WERI-Rb-1 (cell line): ENCODE measurements at regions not wholly inside any gene's neighbourhood (a gene's known extent, or its start where the extent isn't known, plus 50 kb on each side); places are given as distances from the start of the nearest gene placed in this dataset.

Source experiments
- DNase-seq: peaks from one replicate; pipeline ENCODE4 v3.0.0-alpha.2; 2020
- H3K27ac ChIP-seq: fragments of 250-450 bp; sonication (Bioruptor Pico); 2 replicates; pipeline ENCODE4 v1.5.1; 2020; ENCODE audit warnings: mild to moderate bottlenecking, moderate library complexity
- H3K27me3 ChIP-seq: fragments of 250-450 bp; sonication (Bioruptor Pico); 2 replicates; pipeline ENCODE4 v1.5.1; 2021; ENCODE audit warnings: mild to moderate bottlenecking, low read depth, moderate library complexity; ENCODE audit not compliant: insufficient read depth, severe bottlenecking
- H3K36me3 ChIP-seq: fragments of 250-450 bp; sonication (Bioruptor Pico); 2 replicates; pipeline ENCODE4 v1.5.1; 2020; ENCODE audit warnings: mild to moderate bottlenecking, moderate library complexity
- H3K4me3 ChIP-seq: 2 replicates; pipeline ENCODE4 v1.5.1; 2011; ENCODE audit warnings: low read depth, mild to moderate bottlenecking, control low read depth, low read length
- H3K9me3 ChIP-seq: fragments of 250-450 bp; sonication (Bioruptor Pico); 2 replicates; pipeline ENCODE4 v1.5.1; 2021; ENCODE audit warnings: mild to moderate bottlenecking, moderate library complexity; ENCODE audit not compliant: severe bottlenecking
- TF ChIP-seq, protein P1 (sequence below): IDR thresholded peaks from 2 replicates; pipeline ENCODE4 v1.5.1; 2011; ENCODE audit warnings: low read depth, mild to moderate bottlenecking, control low read depth, inconsistent platforms, low read length

DNA sequence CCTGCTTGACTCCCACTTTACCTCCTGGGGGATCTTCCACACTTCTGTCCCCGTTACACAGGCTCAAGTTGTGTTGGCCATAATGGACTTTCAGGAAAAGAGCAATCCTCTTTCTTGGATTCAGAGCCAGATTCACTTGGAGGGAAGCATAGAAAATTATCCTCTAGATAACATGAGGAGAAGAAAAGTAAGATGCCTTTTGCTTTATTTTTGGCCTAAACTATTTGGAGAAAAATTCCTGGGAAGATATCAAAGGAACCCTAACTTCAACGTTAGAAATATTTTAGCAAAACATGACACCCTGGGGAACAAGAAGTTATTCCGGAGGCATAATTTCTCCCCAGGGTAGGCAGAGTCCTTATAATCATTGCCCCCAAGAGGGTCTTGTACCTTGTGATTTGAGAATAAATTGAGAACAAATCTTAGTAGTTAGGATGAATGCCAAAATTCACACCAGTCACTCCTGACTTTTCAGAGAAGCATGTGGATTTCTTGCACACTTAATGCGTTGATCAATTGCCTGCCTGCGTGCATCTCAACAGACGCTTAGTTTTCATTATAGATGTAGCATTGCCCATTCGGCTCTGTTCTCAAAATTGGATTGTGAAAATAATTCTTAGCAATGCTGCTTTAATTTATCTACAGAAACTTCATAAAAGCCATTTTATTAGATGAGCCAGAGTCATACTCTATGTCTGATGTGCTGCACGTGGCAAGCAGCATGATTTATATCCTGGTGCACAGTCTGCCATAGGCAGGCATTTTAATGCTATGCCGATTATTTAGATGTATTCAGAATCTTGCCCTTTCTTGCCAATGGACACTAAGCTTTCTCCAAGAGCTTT lies 224.4 kb downstream of the C7orf25 start:
- H3K36me3 ChIP-seq, result no peaks in the 10 kb centered on the region
- no peaks in the 10 kb centered on the region for H3K9me3 ChIP-seq
- peaks cover 72% of the 10 kb centered on the region for H3K27me3 ChIP-seq
- no peak overlapping the region for H3K27ac ChIP-seq
- no peak for DNase-seq
- TF ChIP-seq, protein P1, sequence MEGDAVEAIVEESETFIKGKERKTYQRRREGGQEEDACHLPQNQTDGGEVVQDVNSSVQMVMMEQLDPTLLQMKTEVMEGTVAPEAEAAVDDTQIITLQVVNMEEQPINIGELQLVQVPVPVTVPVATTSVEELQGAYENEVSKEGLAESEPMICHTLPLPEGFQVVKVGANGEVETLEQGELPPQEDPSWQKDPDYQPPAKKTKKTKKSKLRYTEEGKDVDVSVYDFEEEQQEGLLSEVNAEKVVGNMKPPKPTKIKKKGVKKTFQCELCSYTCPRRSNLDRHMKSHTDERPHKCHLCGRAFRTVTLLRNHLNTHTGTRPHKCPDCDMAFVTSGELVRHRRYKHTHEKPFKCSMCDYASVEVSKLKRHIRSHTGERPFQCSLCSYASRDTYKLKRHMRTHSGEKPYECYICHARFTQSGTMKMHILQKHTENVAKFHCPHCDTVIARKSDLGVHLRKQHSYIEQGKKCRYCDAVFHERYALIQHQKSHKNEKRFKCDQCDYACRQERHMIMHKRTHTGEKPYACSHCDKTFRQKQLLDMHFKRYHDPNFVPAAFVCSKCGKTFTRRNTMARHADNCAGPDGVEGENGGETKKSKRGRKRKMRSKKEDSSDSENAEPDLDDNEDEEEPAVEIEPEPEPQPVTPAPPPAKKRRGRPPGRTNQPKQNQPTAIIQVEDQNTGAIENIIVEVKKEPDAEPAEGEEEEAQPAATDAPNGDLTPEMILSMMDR, result no peak
- H3K4me3 ChIP-seq, result no peak overlapping the region

DNA sequence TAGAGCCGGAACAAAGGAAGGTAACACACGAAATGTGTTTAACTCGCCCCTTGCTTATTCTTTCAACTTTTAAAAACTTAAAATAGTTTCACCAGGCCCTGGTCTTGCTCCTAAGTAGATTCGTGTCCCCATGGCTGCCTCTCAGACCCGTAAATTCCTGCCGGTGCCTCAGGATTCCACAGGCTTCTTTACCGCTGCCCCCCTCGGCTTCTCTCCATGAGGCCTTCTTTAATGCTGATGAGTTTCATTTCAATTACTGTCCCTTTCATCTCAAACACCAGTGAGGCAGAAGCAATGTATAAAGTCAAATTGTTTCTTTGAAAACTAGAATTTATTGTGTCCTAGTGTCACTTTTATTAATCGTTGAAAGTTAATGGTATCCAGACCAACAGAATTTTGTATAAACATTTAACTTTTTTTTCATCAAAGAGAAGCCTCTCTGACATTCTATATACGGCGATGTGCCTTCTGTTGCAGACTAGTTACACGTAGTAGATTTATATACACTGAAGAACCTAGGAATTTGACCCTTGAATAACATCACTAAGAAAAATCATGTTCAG lies 225.2 kb downstream of the C7orf25 start:
- TF ChIP-seq, protein P1, result no peak
- H3K4me3 ChIP-seq, result no peak overlapping the region

GRCh38 chr7:42685911-42686310 lies 226.0 kb downstream of the C7orf25 start:
- H3K27me3 ChIP-seq, result peaks cover 64% of the 10 kb centered on the region
- H3K27ac ChIP-seq, result no peak overlapping the region
- TF ChIP-seq, protein P1, result no peak
- no peaks in the 10 kb centered on the region for H3K36me3 ChIP-seq
- H3K9me3 ChIP-seq, result no peaks in the 10 kb centered on the region
- DNase-seq, result no peak
- no peak overlapping the region for H3K4me3 ChIP-seq

More for the DNA sequence above, 225.2 kb downstream of the C7orf25 start:
- DNase-seq, result no peak
- peaks cover 70% of the 10 kb centered on the region for H3K27me3 ChIP-seq
- H3K36me3 ChIP-seq, result no peaks in the 10 kb centered on the region
- no peaks in the 10 kb centered on the region for H3K9me3 ChIP-seq
- no peak overlapping the region for H3K27ac ChIP-seq

DNA sequence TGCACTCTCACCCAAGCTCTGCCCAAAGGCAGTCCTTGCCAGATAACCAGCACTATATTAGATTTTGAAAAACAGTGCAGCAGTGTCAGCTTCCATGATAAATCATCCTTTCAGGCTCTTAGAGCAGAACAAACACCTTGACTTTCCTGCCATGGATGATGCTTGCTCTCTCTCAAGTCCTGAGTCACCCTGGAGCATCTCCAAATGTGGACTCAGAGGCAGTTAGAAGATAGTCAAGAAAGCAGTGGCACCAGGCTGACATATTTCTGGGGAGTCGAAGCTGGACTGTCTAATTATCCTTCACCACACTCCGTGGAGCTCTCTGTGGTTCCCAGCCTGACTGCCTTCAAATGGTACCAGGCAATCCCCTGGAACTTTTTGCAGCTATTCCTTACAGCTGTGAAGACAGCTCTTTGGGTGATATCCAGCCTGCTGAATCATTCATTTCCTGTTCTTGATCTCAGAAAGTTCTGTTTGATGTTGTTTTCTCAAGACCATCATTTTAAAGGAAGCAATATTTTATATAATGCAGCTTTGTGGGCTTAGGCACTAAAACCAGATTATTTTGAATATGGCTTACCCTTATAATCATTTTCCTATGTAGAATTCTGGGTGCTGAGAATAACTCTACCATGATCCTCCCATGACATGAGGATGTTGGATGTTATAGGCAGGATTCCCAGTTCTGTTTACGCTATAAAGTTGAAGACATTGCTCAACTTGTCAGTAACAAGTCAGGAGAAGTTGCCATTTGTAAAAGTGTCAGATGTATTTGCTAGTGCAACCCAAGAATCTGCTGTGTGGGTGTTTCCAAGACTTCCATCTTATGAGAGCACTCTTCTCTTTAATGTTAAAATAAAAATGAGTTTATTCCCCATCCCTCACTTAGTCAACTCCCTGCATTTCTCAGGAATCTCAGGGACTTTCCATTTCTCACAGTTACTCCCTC lies 233.8 kb downstream of the C7orf25 start:
- H3K36me3 ChIP-seq, result no peaks in the 10 kb centered on the region
- TF ChIP-seq, protein P1, result no peak
- DNase-seq, result no peak
- H3K27ac ChIP-seq, result no peak overlapping the region
- H3K9me3 ChIP-seq, result no peaks in the 10 kb centered on the region
- H3K4me3 ChIP-seq, result no peak overlapping the region
- peaks cover 30% of the 10 kb centered on the region for H3K27me3 ChIP-seq

GRCh38 chr7:42674541-42674940 lies 237.3 kb downstream of the C7orf25 start:
- DNase-seq, result no peak
- Histone ChIP-seq H3K4me3 (no peak overlapping the region), H3K36me3 (no peaks in the 10 kb centered on the region), H3K9me3 (no peaks in the 10 kb centered on the region), H3K27ac (no peak overlapping the region), H3K27me3 (peaks cover 32% of the 10 kb centered on the region)
- TF ChIP-seq, protein P1, result no peak
